GM20000 (cell line): ENCODE measurements at regions not wholly inside any gene's neighbourhood (a gene's known extent, or its start where the extent isn't known, plus 50 kb on each side); places are given as distances from the start of the nearest gene placed in this dataset.

Source experiments
- DNase-seq: peaks from one replicate; pipeline ENCODE4 v3.0.0; 2012; ENCODE audit warnings: low spot score
- CTCF ChIP-seq: IDR thresholded peaks from 2 replicates; pipeline ENCODE4 v1.5.1; 2012; ENCODE audit warnings: mild to moderate bottlenecking, control low read depth; ENCODE audit errors: extremely low read depth, missing control alignments

GRCh38 chr3:69532547-69533224, 146.8 kb upstream of the FRMD4B start:
- TF ChIP-seq CTCF = no peak
- DNase-seq = no peak

DNA sequence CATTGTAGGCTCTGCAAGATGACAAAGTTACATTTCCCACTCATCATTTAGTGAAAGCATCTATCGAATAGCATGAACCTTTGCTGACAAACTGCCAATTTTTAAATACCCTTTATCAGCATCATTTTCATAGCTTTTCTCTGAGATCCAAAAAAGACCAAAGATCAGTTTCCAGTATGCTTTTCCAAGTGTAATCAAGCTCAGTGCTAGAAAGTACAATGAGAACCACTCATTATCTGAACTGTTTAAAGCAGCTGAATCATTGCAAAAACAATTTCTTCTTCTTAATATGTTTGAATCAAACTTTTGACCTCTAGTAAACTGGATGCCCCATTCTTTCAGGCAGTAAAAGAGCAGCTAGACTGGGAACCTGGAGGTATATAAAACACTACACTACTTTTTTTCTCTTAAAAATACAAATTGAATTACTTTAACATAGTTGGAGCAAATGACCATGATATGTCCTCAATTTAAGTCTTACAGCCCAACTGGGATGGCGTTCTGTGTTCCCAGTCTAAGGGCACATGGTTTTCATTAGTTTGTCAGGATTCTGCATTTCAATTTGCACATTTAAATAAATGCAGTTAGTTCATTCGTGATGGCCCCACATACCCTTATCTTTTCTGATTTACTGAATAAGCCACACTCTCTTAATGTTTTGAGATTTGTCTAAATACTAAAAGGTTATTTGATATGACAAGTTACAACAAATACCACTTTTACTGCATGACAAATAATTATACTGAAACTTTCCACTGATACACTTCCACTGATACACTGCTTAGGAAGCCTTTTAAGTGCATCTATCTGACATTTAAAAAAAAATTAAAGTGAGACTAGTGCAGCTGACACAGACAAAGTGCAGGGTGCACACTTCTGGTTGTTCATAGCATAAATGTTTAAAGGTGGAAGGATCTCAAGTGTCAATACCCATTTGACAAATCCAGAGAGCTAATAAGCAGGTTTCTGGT, 146.0 kb upstream of the FRMD4B start:
- DNase-seq = no peak
- TF ChIP-seq CTCF = no peak

DNA sequence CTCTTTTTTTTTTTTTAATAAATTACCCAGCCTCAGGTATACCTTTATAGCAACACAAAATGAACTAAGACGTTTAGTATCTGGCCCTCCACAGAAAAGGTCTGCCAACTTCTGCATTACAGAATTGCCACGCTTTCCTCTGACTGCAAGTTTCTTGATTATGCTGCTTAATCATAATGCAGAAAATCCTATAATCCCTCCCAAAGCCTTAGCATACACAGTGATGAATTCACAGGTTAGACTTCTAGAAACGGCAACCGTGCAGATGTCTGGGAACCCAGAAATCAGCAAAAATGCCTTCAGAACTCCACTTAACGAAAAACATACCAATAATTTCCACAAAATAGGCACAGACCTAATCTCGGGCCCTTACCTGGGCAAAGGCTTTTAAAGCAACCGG, 144.7 kb upstream of the FRMD4B start:
- no peak for DNase-seq
- TF ChIP-seq CTCF = no peak

DNA sequence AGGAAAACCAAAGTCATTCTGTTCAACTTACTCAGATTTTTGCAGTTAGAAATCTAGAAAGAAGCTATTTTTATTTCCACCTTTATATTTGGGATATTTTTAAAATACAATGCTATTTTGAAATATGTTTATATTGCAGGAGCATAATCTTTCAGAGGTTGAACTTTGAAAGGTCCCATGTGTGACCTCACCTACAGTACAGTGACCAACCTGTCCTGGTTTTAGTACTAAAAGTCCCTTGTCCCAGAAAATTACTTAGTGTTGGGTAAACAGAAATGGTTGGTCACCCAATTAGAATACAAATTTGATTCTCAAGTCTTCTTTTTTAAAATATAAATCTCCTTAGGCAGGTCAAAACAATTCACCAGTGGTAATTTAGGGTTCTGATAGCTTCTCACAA, 141.6 kb upstream of the FRMD4B start:
- DNase-seq = no peak
- no peak for TF ChIP-seq CTCF

DNA sequence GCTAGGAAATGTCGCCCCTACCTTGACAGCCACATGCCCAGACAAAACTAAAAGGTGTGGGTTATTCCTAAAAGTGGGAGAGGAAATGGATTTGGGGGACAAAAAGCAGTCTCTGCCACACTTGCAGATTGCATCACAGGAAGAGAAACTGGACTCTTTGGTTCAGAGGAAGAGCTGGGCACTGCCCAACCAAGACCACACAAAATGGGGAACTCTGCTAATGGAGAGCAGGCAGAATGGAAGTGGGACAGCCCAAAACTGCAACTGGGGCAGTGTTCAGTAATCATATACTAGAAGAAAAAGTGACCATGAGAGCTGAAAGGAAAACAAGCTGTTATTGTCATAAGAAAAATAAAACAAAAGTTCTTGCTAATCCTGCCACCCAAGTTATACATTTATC, 138.9 kb upstream of the FRMD4B start:
- no peak for DNase-seq

GRCh38 chr3:69521286-69521685, 135.4 kb upstream of the FRMD4B start:
- DNase-seq = no peak
- no peak for TF ChIP-seq CTCF

More for the DNA sequence above, 138.9 kb upstream of the FRMD4B start:
- TF ChIP-seq CTCF = no peak

- no peak for DNase-seq
- no peak for TF ChIP-seq CTCF
These were observed 125.5 kb upstream of the FRMD4B start for GRCh38 chr3:69511361-69511760.
